GM23338 (cell line): ENCODE measurements at regions not wholly inside any gene's neighbourhood (a gene's known extent, or its start where the extent isn't known, plus 50 kb on each side); places are given as distances from the start of the nearest gene placed in this dataset.

Source experiments
- ATAC-seq: fragments of 200-7000 bp; cut with Tn5 transposase; 3 replicates; pipeline ENCODE4 v1.9.1; 2020
- DNase-seq: peaks from one replicate; pipeline ENCODE4 v3.0.0-alpha.2; 2015; ENCODE audit warnings: low spot score
- H2AFZ ChIP-seq: fragments of 200-600 bp; sonication (generic); 2 replicates; pipeline ENCODE4 v1.8.0; 2016; ENCODE audit warnings: antibody characterized with exemption, mild to moderate bottlenecking, moderate library complexity
- H3F3A ChIP-seq: fragments of 200-600 bp; sonication (generic); replicated peaks from 2 replicates; pipeline ENCODE4 v1.8.0; 2017; ENCODE audit warnings: antibody characterized with exemption, mixed run types, low read depth
- H3K27ac ChIP-seq: fragments of 200-600 bp; sonication (generic); 2 replicates; pipeline ENCODE4 v1.6.1; 2016; ENCODE audit warnings: low read depth
- H3K27me3 ChIP-seq: fragments of 200-600 bp; sonication (generic); 2 replicates; pipeline ENCODE4 v1.8.0; 2016; ENCODE audit warnings: mild to moderate bottlenecking, mixed run types, moderate library complexity; ENCODE audit not compliant: insufficient read depth
- H3K36me3 ChIP-seq: fragments of 200-600 bp; sonication (generic); 2 replicates; pipeline ENCODE4 v1.8.0; 2016; ENCODE audit warnings: mild to moderate bottlenecking; ENCODE audit not compliant: insufficient read depth
- H3K4me1 ChIP-seq: fragments of 200-600 bp; sonication (generic); 2 replicates; pipeline ENCODE4 v1.8.0; 2016; ENCODE audit warnings: mild to moderate bottlenecking, moderate library complexity; ENCODE audit not compliant: insufficient read depth
- H3K4me2 ChIP-seq: fragments of 200-600 bp; sonication (generic); 2 replicates; pipeline ENCODE4 v1.7.1; 2017; ENCODE audit warnings: mixed run types
- H3K4me3 ChIP-seq: fragments of 200-600 bp; sonication (generic); 2 replicates; pipeline ENCODE4 v1.6.1; 2016; ENCODE audit warnings: mixed run types
- H3K79me2 ChIP-seq: fragments of 200-600 bp; sonication (generic); replicated peaks from 2 replicates; pipeline ENCODE4 v1.8.0; 2017; ENCODE audit warnings: mild to moderate bottlenecking; ENCODE audit not compliant: insufficient read depth
- H3K9me2 ChIP-seq: fragments of 200-600 bp; sonication (generic); 2 replicates; pipeline ENCODE4 v1.8.0; 2017; ENCODE audit not compliant: insufficient read depth
- H4K20me1 ChIP-seq: fragments of 200-600 bp; sonication (generic); replicated peaks from 2 replicates; pipeline ENCODE4 v1.8.0; 2017; ENCODE audit warnings: mild to moderate bottlenecking; ENCODE audit not compliant: insufficient read depth
- H3K27ac Mint-ChIP-seq: 2 replicates; pipeline ENCODE4 v1.8.0; 2020; ENCODE audit warnings: inconsistent platforms, mild to moderate bottlenecking, moderate library complexity, mixed read lengths
- H3K27me3 Mint-ChIP-seq: 3 replicates; pipeline ENCODE4 v1.8.0; 2022; ENCODE audit warnings: low read depth, mild to moderate bottlenecking, moderate library complexity, mixed read lengths, inconsistent platforms; ENCODE audit not compliant: insufficient read depth, poor library complexity
- H3K36me3 Mint-ChIP-seq: 3 replicates; pipeline ENCODE4 v1.8.0; 2021; ENCODE audit warnings: low read depth, mild to moderate bottlenecking, inconsistent platforms, moderate library complexity, mixed read lengths
- H3K4me1 Mint-ChIP-seq: 3 replicates; pipeline ENCODE4 v1.8.0; 2020; ENCODE audit warnings: mild to moderate bottlenecking, inconsistent platforms, mixed read lengths
- H3K4me3 Mint-ChIP-seq: 3 replicates; pipeline ENCODE4 v1.8.0; 2021; ENCODE audit warnings: moderate library complexity, mild to moderate bottlenecking, inconsistent platforms, mixed read lengths
- H3K9me3 Mint-ChIP-seq: 3 replicates; pipeline ENCODE4 v1.8.0; 2020; ENCODE audit warnings: moderate library complexity, mild to moderate bottlenecking, inconsistent platforms, mixed read lengths
- CREB1 ChIP-seq: fragments of 250-450 bp; sonication (Bioruptor Pico); IDR thresholded peaks from 2 replicates; pipeline ENCODE4 v1.5.0; 2020; ENCODE audit warnings: low read depth, mild to moderate bottlenecking, moderate library complexity
- ETS1 ChIP-seq: IDR thresholded peaks from 2 replicates; pipeline ENCODE4 v1.6.1; 2016; ENCODE audit warnings: antibody characterized with exemption
- EZH2 ChIP-seq: fragments of 200-600 bp; sonication (generic); IDR thresholded peaks from one replicate; pipeline ENCODE4 v1.8.0; 2017; ENCODE audit warnings: antibody characterized with exemption, mild to moderate bottlenecking, low read depth; ENCODE audit not compliant: unreplicated experiment
- EZH2phosphoT487 ChIP-seq: fragments of 200-600 bp; sonication (generic); IDR thresholded peaks from one replicate; pipeline ENCODE4 v1.8.1; 2018; ENCODE audit warnings: antibody characterized with exemption; ENCODE audit not compliant: unreplicated experiment
- JUNB ChIP-seq: IDR thresholded peaks from one replicate; pipeline ENCODE4 v1.6.1; 2016; ENCODE audit warnings: antibody characterized with exemption; ENCODE audit not compliant: unreplicated experiment
- NANOG ChIP-seq: IDR thresholded peaks from 2 replicates; pipeline ENCODE4 v1.6.1; 2016; ENCODE audit warnings: antibody characterized with exemption, borderline replicate concordance
- POLR2AphosphoS5 ChIP-seq: IDR thresholded peaks from 2 replicates; pipeline ENCODE4 v1.6.1; 2016; ENCODE audit warnings: antibody characterized with exemption, low read depth
- REST ChIP-seq: IDR thresholded peaks from one replicate; pipeline ENCODE4 v1.6.1; 2018; ENCODE audit warnings: antibody characterized with exemption; ENCODE audit not compliant: unreplicated experiment
- STAT1 ChIP-seq: IDR thresholded peaks from one replicate; pipeline ENCODE4 v1.6.1; 2016; ENCODE audit warnings: antibody characterized with exemption; ENCODE audit not compliant: unreplicated experiment
- ZNF114 ChIP-seq: fragments of 250-450 bp; sonication (Bioruptor Pico); IDR thresholded peaks from 2 replicates; pipeline ENCODE4 v1.5.0; 2020; ENCODE audit warnings: mild to moderate bottlenecking, moderate library complexity
- ZNF331 ChIP-seq: fragments of 250-450 bp; sonication (Bioruptor Pico); IDR thresholded peaks from 2 replicates; pipeline ENCODE4 v1.5.0; 2020; ENCODE audit warnings: low read depth, mild to moderate bottlenecking, moderate library complexity
- TF ChIP-seq, protein P1 (sequence below), 2 experiments: fragments of 200-600 bp in 1 of 2; sonication (generic) in 1 of 2; conservative IDR thresholded peaks; 2 replicates each; pipeline versions ENCODE4 v1.5.1 to v1.6.1; 2016 to 2017; ENCODE audit warnings: antibody characterized with exemption in 2 of 2, low read depth in 2 of 2, mild to moderate bottlenecking in 2 of 2, moderate library complexity in 1 of 2

DNA sequence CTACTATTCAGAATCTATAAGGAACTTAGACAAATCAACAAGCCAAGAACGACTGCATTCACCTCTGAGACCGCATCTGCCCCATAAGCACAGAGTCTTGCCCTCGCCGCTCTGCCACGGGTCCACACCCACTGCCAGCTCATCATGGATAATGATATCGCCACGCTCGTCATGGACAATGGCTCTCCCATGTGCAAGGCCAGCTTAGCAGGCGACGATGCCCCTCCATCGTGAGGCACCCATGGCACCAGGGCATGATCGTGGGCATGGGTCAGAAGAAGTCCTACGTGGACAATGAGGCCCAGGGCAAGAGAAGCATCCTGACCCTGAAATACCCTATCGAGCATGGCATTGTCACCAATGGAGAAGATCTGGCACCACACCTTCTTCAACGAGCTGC is 92.1 kb upstream of the FXR1 start (continued):
- no peak for TF ChIP-seq CREB1 (CRISPR knock-in tag)
- no peak for TF ChIP-seq JUNB
- TF ChIP-seq, protein P1, sequence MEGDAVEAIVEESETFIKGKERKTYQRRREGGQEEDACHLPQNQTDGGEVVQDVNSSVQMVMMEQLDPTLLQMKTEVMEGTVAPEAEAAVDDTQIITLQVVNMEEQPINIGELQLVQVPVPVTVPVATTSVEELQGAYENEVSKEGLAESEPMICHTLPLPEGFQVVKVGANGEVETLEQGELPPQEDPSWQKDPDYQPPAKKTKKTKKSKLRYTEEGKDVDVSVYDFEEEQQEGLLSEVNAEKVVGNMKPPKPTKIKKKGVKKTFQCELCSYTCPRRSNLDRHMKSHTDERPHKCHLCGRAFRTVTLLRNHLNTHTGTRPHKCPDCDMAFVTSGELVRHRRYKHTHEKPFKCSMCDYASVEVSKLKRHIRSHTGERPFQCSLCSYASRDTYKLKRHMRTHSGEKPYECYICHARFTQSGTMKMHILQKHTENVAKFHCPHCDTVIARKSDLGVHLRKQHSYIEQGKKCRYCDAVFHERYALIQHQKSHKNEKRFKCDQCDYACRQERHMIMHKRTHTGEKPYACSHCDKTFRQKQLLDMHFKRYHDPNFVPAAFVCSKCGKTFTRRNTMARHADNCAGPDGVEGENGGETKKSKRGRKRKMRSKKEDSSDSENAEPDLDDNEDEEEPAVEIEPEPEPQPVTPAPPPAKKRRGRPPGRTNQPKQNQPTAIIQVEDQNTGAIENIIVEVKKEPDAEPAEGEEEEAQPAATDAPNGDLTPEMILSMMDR (conservative IDR thresholded peaks at IDR 0.05; ENCODE audit: low read depth in 2 of 2) = no peak
- no peak for TF ChIP-seq STAT1
- TF ChIP-seq ZNF331 (CRISPR knock-in tag) = no peak
- TF ChIP-seq EZH2 = no peak
- no peak for TF ChIP-seq ZNF114 (CRISPR knock-in tag)
- TF ChIP-seq POLR2AphosphoS5 = no peak
- no peak for TF ChIP-seq ETS1
- TF ChIP-seq REST = no peak

GRCh38 chr3:180825964-180826363 is 86.5 kb upstream of the FXR1 start:
- TF ChIP-seq CREB1 (CRISPR knock-in tag) (no peak), REST (no peak), STAT1 (no peak), NANOG (no peak), JUNB (no peak), ETS1 (no peak), EZH2phosphoT487 (no peak), POLR2AphosphoS5 (no peak)
- no peak for DNase-seq
- H3F3A ChIP-seq = no peaks in the 10 kb centered on the region
- no peak for ATAC-seq
- no peaks in the 10 kb centered on the region for H3K4me1 ChIP-seq
- Mint-ChIP-seq H3K4me3 (no peak overlapping the region), H3K36me3 (no peaks in the 10 kb centered on the region), H3K27ac (no peak overlapping the region), H3K9me3 (no peaks in the 10 kb centered on the region), H3K4me1 (no peaks in the 10 kb centered on the region), H3K27me3 (no peaks in the 10 kb centered on the region)
- H3K79me2 ChIP-seq = no peaks in the 10 kb centered on the region
- H2AFZ ChIP-seq = no peak overlapping the region
- H4K20me1 ChIP-seq = no peaks in the 10 kb centered on the region
- no peaks in the 10 kb centered on the region for H3K9me2 ChIP-seq
- H3K27me3 ChIP-seq = no peaks in the 10 kb centered on the region
- no peak overlapping the region for H3K4me2 ChIP-seq
- H3K36me3 ChIP-seq = no peaks in the 10 kb centered on the region
- no peak overlapping the region for H3K4me3 ChIP-seq
- H3K27ac ChIP-seq = no peak overlapping the region
